ENCODE measurements at regions not wholly inside any gene's neighbourhood (a gene's known extent, or its start where the extent isn't known, plus 50 kb on each side); places are given as distances from the start of the nearest gene placed in this dataset.

- H3K36me3 ChIP-seq (ENCODE audit: low read depth, missing control alignments): no peaks in the 10 kb centered on the region
- no peak overlapping the region for H3K27ac ChIP-seq
- WGBS, 2 donors: 82 to 94% methylated on average over 4 of the region's 4 CpGs
- intact Hi-C loops (cut with DNase I; ENCODE audit: low total_unique reads): no loop called here
- H3K27me3 ChIP-seq: no peaks in the 10 kb centered on the region
- TF ChIP-seq, protein P1, sequence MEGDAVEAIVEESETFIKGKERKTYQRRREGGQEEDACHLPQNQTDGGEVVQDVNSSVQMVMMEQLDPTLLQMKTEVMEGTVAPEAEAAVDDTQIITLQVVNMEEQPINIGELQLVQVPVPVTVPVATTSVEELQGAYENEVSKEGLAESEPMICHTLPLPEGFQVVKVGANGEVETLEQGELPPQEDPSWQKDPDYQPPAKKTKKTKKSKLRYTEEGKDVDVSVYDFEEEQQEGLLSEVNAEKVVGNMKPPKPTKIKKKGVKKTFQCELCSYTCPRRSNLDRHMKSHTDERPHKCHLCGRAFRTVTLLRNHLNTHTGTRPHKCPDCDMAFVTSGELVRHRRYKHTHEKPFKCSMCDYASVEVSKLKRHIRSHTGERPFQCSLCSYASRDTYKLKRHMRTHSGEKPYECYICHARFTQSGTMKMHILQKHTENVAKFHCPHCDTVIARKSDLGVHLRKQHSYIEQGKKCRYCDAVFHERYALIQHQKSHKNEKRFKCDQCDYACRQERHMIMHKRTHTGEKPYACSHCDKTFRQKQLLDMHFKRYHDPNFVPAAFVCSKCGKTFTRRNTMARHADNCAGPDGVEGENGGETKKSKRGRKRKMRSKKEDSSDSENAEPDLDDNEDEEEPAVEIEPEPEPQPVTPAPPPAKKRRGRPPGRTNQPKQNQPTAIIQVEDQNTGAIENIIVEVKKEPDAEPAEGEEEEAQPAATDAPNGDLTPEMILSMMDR (IDR thresholded peaks at IDR 0.05): no peak
- TF ChIP-seq POLR2A (IDR thresholded peaks at IDR 0.05): no peak
- no peaks in the 10 kb centered on the region for H3K9me3 ChIP-seq
- no peaks in the 10 kb centered on the region for H3K4me1 ChIP-seq
- no peak overlapping the region for H3K4me3 ChIP-seq
- DNase-seq: no peak
Observed at GRCh38 chr12:104858611-104859543, 99.2 kb downstream of the SLC41A2 start.

DNA sequence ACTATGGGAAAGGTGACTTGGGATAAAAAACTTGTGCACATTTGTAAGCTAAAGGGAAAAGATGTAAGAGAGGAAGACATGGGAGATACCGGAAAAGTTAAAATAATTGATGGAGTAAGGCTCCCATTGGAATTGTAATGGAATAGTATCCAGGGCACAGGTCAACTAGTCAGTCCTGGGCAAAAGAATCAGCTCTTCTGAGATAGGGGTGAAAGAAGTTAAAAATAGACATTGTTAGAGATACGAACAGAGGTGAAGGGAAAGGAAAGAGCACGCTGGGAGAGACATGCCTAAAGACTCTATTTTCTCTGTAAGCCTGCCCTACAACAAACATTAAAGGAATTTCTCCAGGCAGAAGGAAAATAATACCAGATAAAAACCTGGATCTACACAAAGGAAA lies 101.6 kb downstream of the SLC41A2 start:
- Histone ChIP-seq H3K27ac (no peak overlapping the region), H3K9me3 (no peaks in the 10 kb centered on the region), H3K36me3 (ENCODE audit: low read depth, missing control alignments) (no peaks in the 10 kb centered on the region), H3K4me1 (no peaks in the 10 kb centered on the region), H3K27me3 (no peaks in the 10 kb centered on the region), H3K4me3 (no peak overlapping the region)
- intact Hi-C loops (cut with DNase I; ENCODE audit: low total_unique reads): no loop called here
- 70 to 79% methylated on average over 3 of the region's 3 CpGs for WGBS, 2 donors
- no peak for DNase-seq
- TF ChIP-seq POLR2A (IDR thresholded peaks at IDR 0.05): no peak
- TF ChIP-seq, protein P1 (IDR thresholded peaks at IDR 0.05): no peak

DNA sequence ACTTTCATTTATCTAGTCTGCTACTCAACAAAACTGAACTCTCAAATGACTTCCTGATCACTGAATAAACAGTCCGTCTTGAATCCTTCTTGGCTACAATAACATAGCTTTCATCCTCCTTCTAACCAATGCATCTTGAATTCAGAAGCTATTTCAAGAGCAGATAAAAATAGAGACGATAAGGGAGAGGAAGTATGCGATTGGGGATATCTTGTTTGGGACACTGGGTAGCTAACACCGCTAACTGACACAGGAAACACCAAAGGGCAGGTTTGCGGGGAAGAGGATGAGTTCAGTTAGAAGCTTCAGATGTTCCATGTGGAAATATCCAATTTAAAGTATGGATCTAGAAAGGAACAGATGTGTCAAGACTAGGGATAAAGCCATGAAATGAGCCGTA lies 102.5 kb downstream of the SLC41A2 start:
- H3K27ac ChIP-seq: no peak overlapping the region
- intact Hi-C loops (cut with DNase I; ENCODE audit: low total_unique reads): no loop called here
- H3K9me3 ChIP-seq: no peaks in the 10 kb centered on the region
- H3K4me1 ChIP-seq: no peaks in the 10 kb centered on the region
- H3K36me3 ChIP-seq (ENCODE audit: low read depth, missing control alignments): no peaks in the 10 kb centered on the region
- H3K4me3 ChIP-seq: no peak overlapping the region
- H3K27me3 ChIP-seq: no peaks in the 10 kb centered on the region
- WGBS, 2 donors: 71 to 75% methylated on average over 6 of the region's 6 CpGs
- DNase-seq: no peak
- no peak for TF ChIP-seq POLR2A (IDR thresholded peaks at IDR 0.05)
- TF ChIP-seq, protein P1 (IDR thresholded peaks at IDR 0.05): no peak

DNA sequence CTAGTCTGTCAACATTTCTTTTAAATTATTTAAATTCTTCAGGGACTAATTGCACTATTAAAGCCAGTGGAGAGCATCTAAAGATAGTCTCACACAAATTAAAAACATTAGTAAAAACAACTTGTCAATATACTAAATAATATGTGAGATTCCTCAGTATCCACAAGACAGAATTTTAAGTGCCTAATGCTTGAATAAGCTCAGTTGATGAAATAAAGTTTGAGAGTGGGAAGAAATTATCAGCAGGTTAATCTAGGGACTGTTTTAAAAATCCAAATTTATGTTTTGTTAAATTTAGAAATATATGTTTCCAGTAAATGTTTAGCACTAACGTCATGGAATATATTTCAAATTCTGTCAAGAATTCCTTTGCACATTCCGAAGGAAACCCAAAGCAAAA lies 105.2 kb downstream of the SLC41A2 start:
- H3K36me3 ChIP-seq (ENCODE audit: low read depth, missing control alignments): no peaks in the 10 kb centered on the region
- H3K27ac ChIP-seq: no peak overlapping the region
- 73 to 80% methylated on average over 2 of the region's 2 CpGs for WGBS, 2 donors
- H3K4me3 ChIP-seq: no peak overlapping the region
- TF ChIP-seq, protein P1 (IDR thresholded peaks at IDR 0.05): no peak
- no peak for TF ChIP-seq POLR2A (IDR thresholded peaks at IDR 0.05)
- no peaks in the 10 kb centered on the region for H3K9me3 ChIP-seq
- intact Hi-C loops (cut with DNase I; ENCODE audit: low total_unique reads): no loop called here
- no peak for DNase-seq
- no peaks in the 10 kb centered on the region for H3K27me3 ChIP-seq
- no peaks in the 10 kb centered on the region for H3K4me1 ChIP-seq

DNA sequence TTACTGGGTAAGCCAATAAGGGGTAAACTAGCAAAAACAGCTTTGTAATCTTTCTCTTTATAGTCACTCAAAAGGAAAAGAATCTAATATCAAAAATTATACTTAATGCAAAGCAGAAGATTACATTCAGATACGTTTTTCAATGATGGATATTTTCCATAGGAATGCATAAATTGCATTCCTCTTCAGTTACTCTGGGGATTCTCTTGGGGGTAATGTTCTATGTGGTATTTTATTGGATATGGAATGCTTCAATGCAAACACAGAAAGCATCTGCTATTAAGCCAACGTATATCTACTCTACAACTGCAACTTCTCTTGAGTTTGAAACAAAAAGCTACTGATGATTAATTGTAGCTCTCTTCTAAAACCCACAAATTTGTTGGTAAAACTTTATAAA lies 106.0 kb downstream of the SLC41A2 start:
- Histone ChIP-seq H3K27me3 (no peaks in the 10 kb centered on the region), H3K4me1 (no peaks in the 10 kb centered on the region), H3K36me3 (ENCODE audit: low read depth, missing control alignments) (no peaks in the 10 kb centered on the region), H3K27ac (no peak overlapping the region), H3K9me3 (no peaks in the 10 kb centered on the region), H3K4me3 (no peak overlapping the region)
- DNase-seq: no peak
- intact Hi-C loops (cut with DNase I; ENCODE audit: low total_unique reads): no loop called here
- 75% methylated on average over 2 of the region's 2 CpGs for WGBS, 2 donors
- TF ChIP-seq, protein P1 (IDR thresholded peaks at IDR 0.05): no peak
- no peak for TF ChIP-seq POLR2A (IDR thresholded peaks at IDR 0.05)

Data from testis (tissue), 2 donors.